Transverse colon (tissue), 4 donors: ENCODE measurements at regions not wholly inside any gene's neighbourhood (a gene's known extent, or its start where the extent isn't known, plus 50 kb on each side); places are given as distances from the start of the nearest gene placed in this dataset.

Source experiments
- DNase-seq: peaks from one replicate; pipeline ENCODE4 v3.0.0-alpha.2; 2019
- H3K27ac ChIP-seq, 4 donors: fragments of 200-600 bp; sonication (generic); 2 replicates each; pipeline ENCODE4 v1.5.1; 2016 to 2018; ENCODE audit warnings: inconsistent platforms in 4 of 4
- H3K27me3 ChIP-seq: fragments of 200-600 bp; sonication (generic); 2 replicates; pipeline ENCODE4 v1.5.1; 2017; ENCODE audit warnings: inconsistent platforms
- H3K36me3 ChIP-seq, 4 donors: fragments of 200-600 bp; sonication (generic); 2 replicates each; pipeline ENCODE4 v1.5.1; 2017 to 2019; ENCODE audit warnings: inconsistent platforms in 4 of 4
- H3K4me1 ChIP-seq, 4 donors: fragments of 200-600 bp; sonication (generic); 2 replicates each; pipeline ENCODE4 v1.5.1; 2017 to 2020; ENCODE audit warnings: inconsistent platforms in 4 of 4
- H3K4me3 ChIP-seq, 4 donors: fragments of 200-600 bp; sonication (generic); 1 replicate in 1 of 4; 2 replicates in 3 of 4; pipeline versions ENCODE4 v1.5.1 to v1.6.1; 2017 to 2019; ENCODE audit warnings: inconsistent platforms in 4 of 4
- H3K9me3 ChIP-seq, 2 donors: fragments of 200-600 bp; sonication (generic); 2 replicates each; pipeline ENCODE4 v1.5.1; 2017 to 2019; ENCODE audit warnings: inconsistent platforms in 2 of 2
- EP300 ChIP-seq: sonication (generic); formaldehyde crosslinking; IDR thresholded peaks from one replicate; pipeline ENCODE4 v1.6.1; 2017; ENCODE audit warnings: antibody characterized with exemption, low read depth
- POLR2A ChIP-seq: fragments of 450-650 bp; IDR thresholded peaks from one replicate; pipeline ENCODE4 v1.6.1; 2016; ENCODE audit warnings: antibody characterized with exemption, mild to moderate bottlenecking, moderate library complexity
- POLR2AphosphoS5 ChIP-seq, 3 donors: sonication (generic); formaldehyde crosslinking; IDR thresholded peaks; one replicate each; pipeline ENCODE4 v1.6.1; 2016; ENCODE audit warnings: antibody characterized with exemption in 3 of 3
- WGBS, 2 donors: methylation state at CpG; one replicate each; pipeline ENCODE4 v1.1.5; 2018; ENCODE audit warnings: low coverage in 1 of 2; 5-methylcytosine and 5-hydroxymethylcytosine counted together
- in situ Hi-C, 4 donors: fragments of 200-750 bp; cut with MboI; loops; one replicate each; pipeline versions ENCODE4 v1.15.0 to v1.15.1; 2017; ENCODE audit warnings: low sequenced_read_pairs in 3 of 4, low pct_ligation_motif_present in 1 of 4, low pct_unique_long_range_greater_than_20kb in 1 of 4
- intact Hi-C: fragments of 100-400 bp; cut with DNase I; formaldehyde crosslinking; loops from one replicate; pipeline ENCODE4 v1.15.1; 2023; ENCODE audit warnings: low total_unique reads
- TF ChIP-seq, protein P1 (sequence below), 5 experiments: fragments of 200-600 bp in 3 of 5; fragments of 450-650 bp in 2 of 5; sonication (generic) in 3 of 5; IDR thresholded peaks; 1 replicate in 2 of 5; 2 replicates in 3 of 5; pipeline ENCODE4 v1.5.1; 2016 to 2017; ENCODE audit warnings: antibody characterized with exemption in 5 of 5, inconsistent platforms in 3 of 5, mild to moderate bottlenecking in 2 of 5, moderate library complexity in 1 of 5

- no peaks in the 10 kb centered on the region for H3K27me3 ChIP-seq
- no peak overlapping the region for H3K4me3 ChIP-seq
- intact Hi-C loops = loop anchor here (10.0 kb wide), 1 partner anchor 275 kb away; no protein-coding TSS in a partner anchor
- no peaks in the 10 kb centered on the region for H3K36me3 ChIP-seq
- H3K27ac ChIP-seq = no peak overlapping the region
- in situ Hi-C loops = no loop called here
- TF ChIP-seq, protein P1, sequence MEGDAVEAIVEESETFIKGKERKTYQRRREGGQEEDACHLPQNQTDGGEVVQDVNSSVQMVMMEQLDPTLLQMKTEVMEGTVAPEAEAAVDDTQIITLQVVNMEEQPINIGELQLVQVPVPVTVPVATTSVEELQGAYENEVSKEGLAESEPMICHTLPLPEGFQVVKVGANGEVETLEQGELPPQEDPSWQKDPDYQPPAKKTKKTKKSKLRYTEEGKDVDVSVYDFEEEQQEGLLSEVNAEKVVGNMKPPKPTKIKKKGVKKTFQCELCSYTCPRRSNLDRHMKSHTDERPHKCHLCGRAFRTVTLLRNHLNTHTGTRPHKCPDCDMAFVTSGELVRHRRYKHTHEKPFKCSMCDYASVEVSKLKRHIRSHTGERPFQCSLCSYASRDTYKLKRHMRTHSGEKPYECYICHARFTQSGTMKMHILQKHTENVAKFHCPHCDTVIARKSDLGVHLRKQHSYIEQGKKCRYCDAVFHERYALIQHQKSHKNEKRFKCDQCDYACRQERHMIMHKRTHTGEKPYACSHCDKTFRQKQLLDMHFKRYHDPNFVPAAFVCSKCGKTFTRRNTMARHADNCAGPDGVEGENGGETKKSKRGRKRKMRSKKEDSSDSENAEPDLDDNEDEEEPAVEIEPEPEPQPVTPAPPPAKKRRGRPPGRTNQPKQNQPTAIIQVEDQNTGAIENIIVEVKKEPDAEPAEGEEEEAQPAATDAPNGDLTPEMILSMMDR (IDR thresholded peaks at IDR 0.05) = no peak
- TF ChIP-seq EP300 = no peak
- TF ChIP-seq POLR2A = no peak
- no peak for TF ChIP-seq POLR2AphosphoS5 (IDR thresholded peaks at IDR 0.05)
- H3K9me3 ChIP-seq = no peaks in the 10 kb centered on the region
- H3K4me1 ChIP-seq = no peaks in the 10 kb centered on the region
- no peak for DNase-seq
Observed at GRCh38 chr11:115999437-115999836, 495.2 kb upstream of the CADM1 start.

DNA sequence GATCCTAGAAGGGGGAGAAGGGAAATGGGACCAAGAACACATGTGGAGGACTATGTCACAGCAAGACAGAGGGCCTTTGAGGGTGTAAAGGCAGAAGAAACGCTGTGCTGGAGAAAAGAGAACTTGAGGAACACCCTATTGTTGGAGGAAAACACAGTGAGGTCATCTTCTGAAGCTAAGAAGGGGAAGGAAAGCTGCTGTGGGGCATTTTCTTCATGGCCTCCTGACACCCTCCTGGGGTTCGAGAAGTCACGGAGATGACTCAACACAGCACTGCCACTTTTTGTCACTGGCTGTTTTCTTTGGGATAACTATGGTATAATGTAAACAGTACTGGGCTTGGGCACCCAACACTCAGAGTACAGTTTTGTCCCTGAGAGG, 492.6 kb upstream of the CADM1 start:
- no peak for DNase-seq
- no peak overlapping the region for H3K27ac ChIP-seq
- H3K36me3 ChIP-seq = no peaks in the 10 kb centered on the region
- 73 to 78% methylated on average over 3 of the region's 3 CpGs for WGBS, 2 donors
- no peaks in the 10 kb centered on the region for H3K4me1 ChIP-seq
- in situ Hi-C loops = no loop called here
- H3K27me3 ChIP-seq = no peaks in the 10 kb centered on the region
- H3K9me3 ChIP-seq = no peaks in the 10 kb centered on the region
- intact Hi-C loops = loop anchor here (10.0 kb wide), 1 partner anchor 278 kb away; no protein-coding TSS in a partner anchor
- no peak overlapping the region for H3K4me3 ChIP-seq
- no peak for TF ChIP-seq EP300
- TF ChIP-seq POLR2A = no peak
- no peak for TF ChIP-seq POLR2AphosphoS5 (IDR thresholded peaks at IDR 0.05)
- TF ChIP-seq, protein P1 (IDR thresholded peaks at IDR 0.05) = no peak

DNA sequence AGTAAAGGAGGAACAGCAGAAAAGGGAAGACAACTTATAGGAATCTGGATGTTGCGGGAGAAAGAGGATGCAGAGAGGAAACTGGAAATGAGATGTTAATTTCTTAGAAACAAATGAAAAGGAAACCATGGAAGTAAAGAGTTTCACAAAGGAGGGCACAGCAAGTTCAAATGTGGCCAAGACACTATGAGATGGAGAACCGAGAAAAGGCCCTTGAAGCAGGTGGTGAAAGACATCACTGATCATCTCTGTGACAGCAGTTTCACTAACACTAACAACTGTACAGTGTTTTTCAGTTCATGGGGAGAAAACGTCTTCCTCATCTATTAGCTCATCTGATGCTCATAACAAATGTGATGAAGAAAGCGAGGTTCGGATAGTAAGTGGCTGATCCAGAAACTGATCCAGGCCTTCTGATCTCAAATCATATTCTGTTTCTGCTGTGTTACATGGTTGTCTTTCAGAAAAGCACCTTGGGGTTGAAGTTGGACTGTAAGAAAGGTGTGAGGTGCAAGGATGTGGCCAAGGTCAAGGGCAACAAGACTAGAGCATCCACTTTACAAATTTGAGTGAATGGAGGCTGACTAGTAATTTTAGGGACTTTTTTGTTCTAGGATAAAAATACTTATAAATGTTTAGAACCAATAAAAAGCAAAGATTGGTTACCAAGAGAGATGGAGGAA, 492.1 kb upstream of the CADM1 start:
- intact Hi-C loops = loop anchor here (10.0 kb wide), 1 partner anchor 279 kb away; no protein-coding TSS in a partner anchor
- H3K4me1 ChIP-seq = no peaks in the 10 kb centered on the region
- in situ Hi-C loops = no loop called here

GRCh38 chr11:115993590-115993989, 489.4 kb upstream of the CADM1 start:
- in situ Hi-C loops = no loop called here
- no peaks in the 10 kb centered on the region for H3K27me3 ChIP-seq
- H3K27ac ChIP-seq = no peak overlapping the region
- H3K4me1 ChIP-seq = no peaks in the 10 kb centered on the region
- TF ChIP-seq, protein P1 (IDR thresholded peaks at IDR 0.05) = no peak
- no peak for TF ChIP-seq POLR2A
- no peak for TF ChIP-seq EP300
- no peak for TF ChIP-seq POLR2AphosphoS5 (IDR thresholded peaks at IDR 0.05)
- intact Hi-C loops = loop anchor here (10.0 kb wide), 1 partner anchor 281 kb away; no protein-coding TSS in a partner anchor
- DNase-seq = no peak
- no peaks in the 10 kb centered on the region for H3K9me3 ChIP-seq
- no peaks in the 10 kb centered on the region for H3K36me3 ChIP-seq
- WGBS, 2 donors = 88 to 90% methylated on average over 5 of the region's 5 CpGs
- no peak overlapping the region for H3K4me3 ChIP-seq

More for the DNA sequence above, 492.1 kb upstream of the CADM1 start:
- Histone ChIP-seq H3K4me3 (no peak overlapping the region), H3K27ac (no peak overlapping the region), H3K27me3 (no peaks in the 10 kb centered on the region), H3K36me3 (no peaks in the 10 kb centered on the region), H3K9me3 (no peaks in the 10 kb centered on the region)
- no peak for DNase-seq
- no peak for TF ChIP-seq POLR2AphosphoS5 (IDR thresholded peaks at IDR 0.05)
- TF ChIP-seq POLR2A = no peak
- TF ChIP-seq, protein P1 (IDR thresholded peaks at IDR 0.05) = no peak
- no peak for TF ChIP-seq EP300
- WGBS, 2 donors = 72 to 81% methylated on average over 4 to 5 of the region's 5 CpGs
